GM12865 (cell line): ENCODE measurements at regions not wholly inside any gene's neighbourhood (a gene's known extent, or its start where the extent isn't known, plus 50 kb on each side); places are given as distances from the start of the nearest gene placed in this dataset.
"Not testable (repeated sequence)": the region's sequence is repeated elsewhere in the genome, so short reads cannot be mapped to it uniquely, and the experiment has no call there.

Experiments used
- DNase-seq: peaks from one replicate; pipeline ENCODE4 v3.0.0; 2010; ENCODE audit warnings: low read depth
- H3K4me3 ChIP-seq: 2 replicates; pipeline ENCODE4 v1.5.1; 2011; ENCODE audit warnings: mild to moderate bottlenecking, low read depth, low read length, control low read depth
- TF ChIP-seq, protein P1 (sequence below): IDR thresholded peaks from 2 replicates; pipeline ENCODE4 v1.5.1; 2011; ENCODE audit warnings: low read length, control low read depth, low read depth, inconsistent platforms; ENCODE audit not compliant: insufficient read depth; ENCODE audit errors: missing control alignments

DNA sequence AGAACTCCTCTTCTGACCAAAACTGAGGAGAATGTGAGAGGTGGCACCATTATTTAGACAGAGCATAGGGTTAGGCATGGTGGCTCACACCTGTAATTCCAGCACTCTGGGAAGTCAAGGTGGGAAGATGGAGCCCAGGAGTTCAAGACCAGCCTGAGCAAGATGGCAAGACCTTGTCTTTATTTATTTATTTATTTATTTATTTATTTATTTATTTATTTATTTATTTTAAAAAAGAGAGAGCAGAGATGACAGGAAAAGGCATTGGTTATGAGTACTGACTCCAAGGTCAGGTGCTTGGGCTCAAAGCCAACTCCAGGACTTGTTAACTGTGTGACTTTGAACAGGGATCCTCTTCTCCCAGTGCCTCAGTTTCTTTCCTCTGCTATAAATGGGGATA lies 217.7 kb downstream of the MEX3B start:
- DNase-seq = no peak
- TF ChIP-seq, protein P1, sequence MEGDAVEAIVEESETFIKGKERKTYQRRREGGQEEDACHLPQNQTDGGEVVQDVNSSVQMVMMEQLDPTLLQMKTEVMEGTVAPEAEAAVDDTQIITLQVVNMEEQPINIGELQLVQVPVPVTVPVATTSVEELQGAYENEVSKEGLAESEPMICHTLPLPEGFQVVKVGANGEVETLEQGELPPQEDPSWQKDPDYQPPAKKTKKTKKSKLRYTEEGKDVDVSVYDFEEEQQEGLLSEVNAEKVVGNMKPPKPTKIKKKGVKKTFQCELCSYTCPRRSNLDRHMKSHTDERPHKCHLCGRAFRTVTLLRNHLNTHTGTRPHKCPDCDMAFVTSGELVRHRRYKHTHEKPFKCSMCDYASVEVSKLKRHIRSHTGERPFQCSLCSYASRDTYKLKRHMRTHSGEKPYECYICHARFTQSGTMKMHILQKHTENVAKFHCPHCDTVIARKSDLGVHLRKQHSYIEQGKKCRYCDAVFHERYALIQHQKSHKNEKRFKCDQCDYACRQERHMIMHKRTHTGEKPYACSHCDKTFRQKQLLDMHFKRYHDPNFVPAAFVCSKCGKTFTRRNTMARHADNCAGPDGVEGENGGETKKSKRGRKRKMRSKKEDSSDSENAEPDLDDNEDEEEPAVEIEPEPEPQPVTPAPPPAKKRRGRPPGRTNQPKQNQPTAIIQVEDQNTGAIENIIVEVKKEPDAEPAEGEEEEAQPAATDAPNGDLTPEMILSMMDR = no peak
- H3K4me3 ChIP-seq = no peak overlapping the region

DNA sequence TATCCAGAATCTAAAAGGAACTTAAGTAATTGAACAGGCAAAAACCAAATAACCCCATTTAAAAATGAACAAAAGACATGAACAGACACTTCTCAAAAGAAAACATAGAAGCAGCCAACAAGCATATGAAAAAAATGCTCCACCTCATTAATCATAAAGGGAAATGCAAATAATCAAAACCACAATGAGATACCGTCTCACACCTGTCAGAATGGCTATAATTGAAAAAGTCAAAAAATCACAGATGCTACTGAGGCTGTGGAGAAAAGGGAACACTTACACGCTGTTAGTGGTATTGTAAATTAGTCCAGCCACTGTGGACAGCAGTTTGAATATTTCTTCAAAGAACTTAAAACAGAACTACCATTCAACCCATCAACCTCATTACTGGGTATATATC lies 220.7 kb downstream of the MEX3B start:
- DNase-seq = peak; percentile 3

DNA sequence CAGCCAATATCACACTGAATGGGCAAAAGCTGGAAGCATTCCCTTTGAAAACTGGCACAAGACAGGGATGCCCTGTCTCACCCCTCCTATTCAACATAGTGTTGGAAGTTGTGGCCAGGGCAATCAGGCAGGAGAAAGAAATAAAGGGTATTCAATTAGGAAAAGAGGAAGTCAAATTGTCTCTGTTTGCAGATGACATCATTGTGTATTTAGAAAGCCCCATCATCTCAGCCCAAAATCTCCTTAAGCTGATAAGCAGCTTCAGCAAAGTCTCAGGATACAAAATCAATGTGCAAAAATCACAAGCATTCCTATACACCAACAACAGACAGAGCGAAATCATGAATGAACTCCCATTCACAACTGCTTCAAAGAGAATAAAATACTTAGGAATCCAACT lies 223.2 kb downstream of the MEX3B start:
- DNase-seq, H3K4me3 ChIP-seq: not testable (repeated sequence)

More for the DNA sequence above, 220.7 kb downstream of the MEX3B start:
- H3K4me3 ChIP-seq = no peak overlapping the region
- TF ChIP-seq, protein P1 = no peak

DNA sequence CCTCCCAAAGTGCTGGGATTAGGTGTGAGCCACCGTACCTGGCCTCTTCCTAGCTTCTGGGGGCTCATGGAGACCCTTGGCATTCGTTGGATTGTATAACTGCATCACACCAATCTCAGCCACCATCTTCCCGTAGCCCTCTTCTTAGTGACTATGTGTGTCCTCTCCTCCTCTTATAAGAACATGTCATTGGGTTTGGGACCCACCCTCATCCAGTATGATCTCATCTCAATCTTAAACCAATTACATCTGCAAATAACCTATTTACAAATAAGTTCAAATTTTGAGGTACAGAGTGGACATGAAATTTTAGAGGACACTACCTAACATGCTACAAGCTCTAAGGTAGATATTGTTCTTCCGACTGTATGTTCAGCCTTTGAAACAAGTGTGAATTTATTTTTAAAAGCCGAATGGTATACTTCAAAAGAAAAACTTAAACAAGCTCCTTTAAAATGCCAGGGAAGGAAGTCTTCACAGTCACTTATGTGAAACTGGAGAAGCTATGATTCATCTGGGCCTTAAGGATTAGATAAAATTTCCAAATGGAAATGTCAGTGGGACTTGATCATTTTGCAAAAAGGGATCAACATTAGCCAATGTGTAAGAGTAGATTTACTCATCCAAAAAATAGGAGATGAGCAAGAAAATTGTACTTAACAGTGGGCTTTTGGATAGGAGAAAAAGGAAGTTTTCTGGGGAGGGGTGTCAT lies 225.7 kb downstream of the MEX3B start:
- TF ChIP-seq, protein P1 = no peak
- no peak overlapping the region for H3K4me3 ChIP-seq
- DNase-seq = no peak

DNA sequence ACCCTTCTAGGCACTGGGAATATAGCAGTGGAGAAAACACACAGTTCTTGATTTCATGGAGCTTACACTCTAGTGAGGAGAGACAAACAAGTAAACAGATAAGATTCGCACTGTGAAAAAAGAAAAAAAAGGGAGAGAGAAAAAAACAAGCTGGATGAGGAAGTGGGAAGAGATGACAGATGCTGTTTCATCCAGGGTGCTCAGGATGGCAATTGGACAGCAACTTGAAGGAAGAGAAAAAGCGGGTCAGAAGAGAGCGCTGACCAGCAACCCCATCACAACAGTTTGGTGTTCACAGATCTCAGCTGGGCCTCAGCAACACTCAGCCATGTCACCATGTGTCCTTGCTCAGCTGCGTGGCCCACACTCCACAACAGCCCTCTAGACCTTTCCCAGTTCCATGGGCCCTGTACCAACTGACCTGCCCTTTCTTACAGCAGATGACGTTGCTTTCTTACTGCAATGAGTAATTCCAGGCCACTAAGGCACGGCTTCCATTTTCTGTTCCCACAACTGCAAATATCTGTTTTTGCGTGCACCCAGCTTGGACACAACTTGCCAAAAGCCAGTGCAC lies 230.8 kb downstream of the MEX3B start:
- TF ChIP-seq, protein P1 = no peak
- H3K4me3 ChIP-seq = no peak overlapping the region
- no peak for DNase-seq

DNA sequence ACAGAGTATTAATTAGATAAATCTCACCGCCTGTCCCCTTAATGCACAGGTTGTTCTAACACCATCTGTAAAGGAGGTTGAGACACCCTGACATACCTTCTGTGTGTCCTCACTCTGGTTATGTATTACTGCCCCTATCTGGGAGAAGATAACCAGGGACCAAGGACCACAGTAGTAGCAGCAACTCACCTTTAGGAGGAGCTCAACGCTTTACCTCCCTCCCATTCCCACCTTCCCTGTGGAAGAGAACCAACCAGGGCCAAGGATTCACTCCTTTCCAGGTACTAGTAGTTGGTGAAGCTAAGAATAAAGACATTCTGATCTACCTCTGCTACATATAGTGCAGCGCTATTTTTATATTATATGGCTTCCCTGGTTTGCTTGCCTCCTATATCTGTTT lies 232.6 kb downstream of the MEX3B start:
- DNase-seq = no peak
- TF ChIP-seq, protein P1 = peak; percentile 24
- H3K4me3 ChIP-seq = no peak overlapping the region

DNA sequence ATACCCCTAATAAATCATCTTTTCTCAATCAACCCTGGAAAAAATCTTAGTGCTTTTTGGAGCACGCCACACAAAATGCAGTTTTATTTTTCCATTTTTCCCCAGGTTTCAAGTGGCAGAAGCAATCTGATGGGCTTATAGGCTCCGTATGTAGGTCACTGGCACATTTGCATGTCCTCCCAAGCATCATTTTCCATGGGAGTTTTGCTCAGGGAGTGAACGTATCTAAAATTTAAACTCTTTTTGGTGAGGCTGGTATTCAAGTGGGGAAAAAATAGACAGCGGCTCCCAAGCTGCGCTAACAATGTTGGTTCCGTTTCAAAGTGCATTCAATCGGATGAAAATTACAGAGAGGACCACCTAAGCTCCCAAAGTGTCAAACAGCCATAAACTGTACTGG lies 233.4 kb downstream of the MEX3B start:
- TF ChIP-seq, protein P1 = no peak
- DNase-seq = no peak
- H3K4me3 ChIP-seq = no peak overlapping the region
